HG03354 (cell line): ENCODE measurements at regions not wholly inside any gene's neighbourhood (a gene's known extent, or its start where the extent isn't known, plus 50 kb on each side); places are given as distances from the start of the nearest gene placed in this dataset.

Source experiments
- ATAC-seq: cut with Tn5 transposase; IDR thresholded peaks from one replicate; pipeline ENCODE4 v1.9.1; 2021; ENCODE audit warnings: mild to moderate bottlenecking; ENCODE audit not compliant: unreplicated experiment, poor library complexity, severe bottlenecking

DNA sequence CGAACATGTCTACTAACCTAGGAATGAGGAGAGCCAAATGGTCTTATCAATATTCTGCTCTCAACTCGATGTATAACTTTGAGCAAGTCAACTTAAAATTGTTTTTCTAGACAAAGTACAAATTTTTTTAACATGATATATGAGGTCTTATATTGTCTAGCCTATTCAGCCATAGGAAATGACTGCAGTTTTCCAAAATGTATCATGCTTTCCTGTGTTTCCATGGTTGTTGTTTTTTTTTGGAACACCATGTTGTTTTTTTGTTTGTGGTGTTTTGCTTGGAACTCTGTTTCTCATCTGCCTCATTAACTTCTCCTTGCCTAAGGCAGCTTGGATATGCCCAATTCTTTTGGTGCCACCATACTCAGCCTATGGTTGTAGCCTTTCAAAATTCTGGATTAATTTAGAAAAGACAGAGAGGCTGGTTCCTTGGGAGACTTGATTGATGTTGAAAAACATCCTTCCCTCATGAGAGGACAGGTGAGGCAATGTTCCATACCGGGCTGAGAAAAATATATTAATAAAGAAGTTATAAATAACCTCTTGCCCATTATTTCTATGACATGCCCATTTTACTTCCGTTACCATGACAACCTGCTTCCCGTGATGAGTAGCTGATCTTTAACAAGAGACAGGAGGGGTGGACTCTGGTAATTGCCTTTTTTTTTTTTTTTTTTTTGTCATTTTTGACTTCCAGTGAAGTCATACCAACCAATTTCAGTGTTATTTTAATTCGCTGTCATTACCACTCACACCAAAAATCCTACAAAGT is 687.9 kb upstream of the GRM7 start:
- ATAC-seq, result no peak

DNA sequence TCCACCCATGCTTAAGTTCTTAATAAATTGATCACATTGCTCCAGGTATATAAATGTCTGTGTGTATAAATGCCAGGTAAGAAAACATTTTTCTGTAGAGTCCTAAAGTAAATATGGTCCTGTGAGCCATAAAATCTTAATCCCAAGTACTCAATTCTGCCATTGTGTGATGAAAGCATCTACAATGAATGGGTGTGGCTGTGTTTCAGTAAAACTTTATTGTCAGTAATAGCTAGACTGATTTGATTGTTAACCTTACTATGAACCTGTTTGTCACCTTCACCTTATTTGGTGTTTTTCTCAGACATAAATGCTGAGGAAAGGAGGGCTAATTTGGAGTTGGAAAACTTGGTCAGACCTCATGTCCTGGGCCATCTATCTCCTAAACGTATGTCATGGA is 683.5 kb upstream of the GRM7 start:
- ATAC-seq, result no peak

DNA sequence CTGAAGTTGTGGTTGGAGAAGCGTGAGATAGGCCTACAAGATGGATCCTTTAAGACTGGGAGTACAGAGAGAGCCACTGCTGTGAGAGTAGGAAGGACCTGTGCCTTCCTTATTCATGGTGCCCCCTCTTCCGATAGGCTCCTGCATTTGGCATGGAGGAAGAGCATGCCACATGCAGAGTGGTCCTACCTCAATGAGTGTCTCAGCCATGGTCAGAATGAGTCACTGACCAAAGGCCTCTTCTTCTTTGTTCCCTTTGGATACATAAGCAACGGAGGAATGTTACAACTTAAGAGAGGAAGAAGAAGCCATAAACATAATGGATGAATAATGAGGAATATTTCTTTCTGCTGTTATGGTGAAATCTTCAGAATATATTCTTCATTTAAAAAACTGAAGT is 681.2 kb upstream of the GRM7 start:
- no peak for ATAC-seq

DNA sequence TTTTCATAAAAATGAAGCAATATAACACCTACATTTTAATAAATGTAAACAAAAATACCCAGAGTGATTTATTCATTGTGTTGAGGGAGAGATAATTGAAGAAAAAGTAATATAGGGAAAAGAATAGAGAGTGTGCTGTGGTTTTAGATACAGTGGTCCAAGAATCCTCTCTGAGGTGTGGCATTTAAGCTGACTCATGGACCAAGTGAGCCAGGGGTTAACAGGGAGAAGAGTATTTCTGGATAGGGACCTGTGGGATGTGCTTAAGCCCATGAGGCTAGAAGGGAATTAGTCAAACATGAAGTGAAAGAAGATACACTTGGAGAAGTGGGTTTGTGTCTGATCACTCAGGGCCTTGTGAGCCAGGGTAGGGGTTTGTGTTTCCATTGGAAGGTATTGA is 680.7 kb upstream of the GRM7 start:
- no peak for ATAC-seq

DNA sequence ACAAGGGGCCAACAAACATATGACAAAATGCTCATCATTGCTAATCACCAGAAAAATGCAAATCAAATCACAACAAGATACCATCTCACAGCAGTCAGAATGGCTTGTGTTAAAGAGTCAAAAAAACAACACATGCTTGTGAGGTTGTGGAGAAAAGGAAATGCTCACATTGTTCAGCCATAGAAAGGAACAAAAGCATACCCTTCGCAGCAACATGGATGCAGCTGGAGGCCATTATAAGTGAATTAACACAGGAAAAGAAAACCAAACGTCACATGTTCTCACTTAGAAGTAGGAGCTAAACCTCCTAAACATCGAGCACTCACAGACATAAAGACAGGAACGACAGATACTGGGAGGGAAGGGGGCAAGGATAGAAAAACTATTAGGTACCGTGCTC is 678.4 kb upstream of the GRM7 start:
- no peak for ATAC-seq

DNA sequence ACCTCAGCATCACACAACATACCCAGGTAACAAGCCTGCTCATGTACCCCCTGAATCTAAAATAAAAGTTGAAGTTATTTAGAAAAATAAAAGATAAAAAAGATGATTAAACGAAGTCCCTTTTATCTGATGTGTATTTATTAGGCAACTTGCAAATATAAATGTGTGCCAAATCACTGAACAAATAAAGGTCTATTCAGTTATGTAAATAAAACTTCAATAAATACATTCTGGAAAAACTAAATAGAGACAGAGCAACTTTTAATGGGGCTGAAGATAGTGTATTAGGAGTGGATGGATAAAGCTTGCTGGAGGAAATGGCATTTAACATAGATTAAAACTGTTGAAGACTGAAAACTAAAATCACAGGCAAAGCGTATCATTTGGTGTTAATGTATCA is 678.0 kb upstream of the GRM7 start:
- ATAC-seq, result no peak

DNA sequence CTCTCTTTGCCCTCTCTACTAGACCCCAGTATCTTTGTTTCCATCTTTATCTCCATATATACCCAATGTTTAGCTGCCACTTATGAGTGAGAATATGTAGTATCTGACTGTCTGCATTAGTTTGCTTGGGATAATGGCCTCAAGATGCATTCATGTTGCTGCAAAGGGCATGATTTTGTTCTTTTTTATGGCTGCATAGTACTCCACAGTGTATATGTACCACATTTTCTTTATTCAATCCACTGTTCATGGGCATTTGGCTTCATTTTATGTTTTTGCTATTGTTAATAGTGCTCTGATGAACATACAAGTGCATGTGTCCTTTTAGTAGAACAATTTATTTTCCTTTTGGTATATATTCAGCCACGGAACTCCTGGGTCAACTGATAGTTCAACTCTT is 671.5 kb upstream of the GRM7 start:
- no peak for ATAC-seq

DNA sequence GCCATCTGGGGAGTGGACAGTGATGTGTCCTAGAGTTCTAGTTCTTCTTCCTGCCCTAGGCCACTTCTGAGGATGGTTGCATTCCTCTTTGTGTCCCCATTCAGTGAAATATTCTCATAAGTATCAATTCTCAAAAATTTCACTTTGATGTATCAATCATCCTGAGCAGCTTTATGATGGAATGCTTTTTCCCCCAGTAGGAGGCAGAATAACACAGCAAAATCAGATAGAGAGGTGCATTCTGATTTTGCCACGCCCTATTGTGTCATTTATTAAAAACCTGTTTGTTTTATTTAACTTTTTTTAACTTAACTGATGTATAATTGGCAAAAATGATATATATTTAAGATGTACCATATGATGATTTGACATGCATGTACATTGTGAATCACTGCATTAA is 656.0 kb upstream of the GRM7 start:
- peak; percentile 49 for ATAC-seq

DNA sequence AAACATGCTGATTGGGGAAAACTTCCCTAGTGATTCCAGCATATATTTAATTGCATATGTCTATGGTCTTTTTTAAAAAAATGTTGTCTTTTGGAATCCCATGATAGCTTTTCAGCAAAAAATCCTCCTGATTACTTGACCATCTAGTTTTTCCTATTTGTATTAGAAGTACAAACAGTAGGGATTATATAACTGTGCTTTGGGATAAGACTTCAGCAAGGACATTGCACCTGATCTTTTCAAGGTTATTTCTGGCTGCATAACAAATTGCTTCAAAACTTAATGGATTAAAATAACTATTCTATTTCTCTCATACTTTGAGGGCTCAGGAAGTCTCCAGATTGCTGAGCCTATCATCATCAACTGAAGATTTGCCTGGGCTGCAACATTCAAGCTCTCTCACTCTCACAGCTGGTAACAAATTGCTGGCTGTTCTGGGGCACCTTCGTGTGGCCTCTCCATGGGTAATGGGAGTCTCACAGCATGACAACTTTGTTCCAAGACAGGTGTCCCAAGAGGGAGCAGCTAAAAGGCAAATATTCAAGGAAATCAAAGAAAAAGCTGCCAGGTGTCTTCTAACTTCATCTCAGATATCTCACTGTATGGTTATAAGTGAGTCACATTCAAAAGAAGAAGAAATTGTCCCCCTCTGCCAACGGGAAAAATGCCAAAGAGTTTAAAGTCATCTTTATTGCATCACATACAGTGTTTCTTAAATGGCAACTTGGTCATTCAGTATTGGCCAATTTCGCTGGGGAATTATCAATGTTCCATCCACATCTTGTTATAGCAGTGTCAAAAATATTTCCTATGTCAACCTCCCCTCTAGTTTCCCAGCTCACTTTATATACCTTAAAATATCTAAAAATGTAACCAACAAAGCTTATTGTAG is 644.5 kb upstream of the GRM7 start:
- no peak for ATAC-seq

DNA sequence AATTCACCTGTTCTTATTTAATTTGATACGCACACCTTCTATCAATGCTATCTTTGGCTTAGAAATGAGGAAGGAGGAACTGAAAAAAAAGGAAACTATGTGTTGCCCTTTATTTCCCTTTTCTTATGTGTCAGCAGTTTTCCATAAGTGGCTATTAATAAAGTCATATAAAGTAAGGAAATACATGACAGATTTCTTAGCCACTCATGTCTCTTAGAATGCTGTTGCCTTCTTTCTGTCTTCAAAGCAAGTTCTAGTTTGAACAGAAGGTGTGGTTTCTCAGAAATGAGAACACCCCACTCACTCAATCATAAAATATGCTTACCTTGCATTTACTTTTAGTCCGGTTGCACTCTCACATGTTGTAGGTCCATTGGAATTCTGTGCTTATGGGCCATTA is 640.5 kb upstream of the GRM7 start:
- ATAC-seq, result no peak

DNA sequence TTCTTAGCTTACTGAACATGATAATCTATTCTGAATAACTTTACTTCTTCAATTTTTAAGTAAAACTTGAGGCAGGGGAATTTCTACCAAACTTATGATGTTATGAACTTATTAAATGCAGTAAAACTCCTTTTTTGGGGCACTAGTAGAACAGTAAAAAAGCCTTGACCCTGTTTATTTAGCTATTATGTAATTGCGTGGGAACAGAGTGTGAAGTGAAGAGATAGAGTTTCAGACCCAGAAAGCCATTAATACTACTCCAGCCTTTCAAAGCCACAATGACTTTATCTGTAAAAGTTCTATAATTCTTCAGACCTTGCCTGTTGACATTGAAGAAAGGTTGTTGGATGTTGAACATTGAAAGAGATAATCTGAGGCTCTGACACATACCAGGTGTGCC is 638.8 kb upstream of the GRM7 start:
- ATAC-seq, result no peak

DNA sequence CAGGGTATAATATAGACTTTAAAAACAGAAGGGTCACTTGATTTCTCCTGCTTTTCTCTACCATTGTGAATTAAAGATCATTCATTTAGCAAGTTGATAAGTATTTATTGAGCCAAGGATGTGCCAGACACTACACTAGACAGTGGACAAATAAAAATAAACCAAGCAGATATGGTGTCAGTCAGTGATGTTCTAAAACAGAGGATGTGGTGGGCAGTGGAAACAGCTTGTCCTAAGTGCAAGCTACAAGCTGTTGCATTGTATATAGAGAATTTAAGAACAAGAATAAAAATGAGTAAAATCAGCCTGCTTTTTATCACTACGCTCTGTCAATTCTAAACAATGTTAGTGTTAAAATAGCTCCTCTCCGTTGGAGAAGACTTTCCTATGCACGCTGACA is 637.3 kb upstream of the GRM7 start:
- no peak for ATAC-seq

DNA sequence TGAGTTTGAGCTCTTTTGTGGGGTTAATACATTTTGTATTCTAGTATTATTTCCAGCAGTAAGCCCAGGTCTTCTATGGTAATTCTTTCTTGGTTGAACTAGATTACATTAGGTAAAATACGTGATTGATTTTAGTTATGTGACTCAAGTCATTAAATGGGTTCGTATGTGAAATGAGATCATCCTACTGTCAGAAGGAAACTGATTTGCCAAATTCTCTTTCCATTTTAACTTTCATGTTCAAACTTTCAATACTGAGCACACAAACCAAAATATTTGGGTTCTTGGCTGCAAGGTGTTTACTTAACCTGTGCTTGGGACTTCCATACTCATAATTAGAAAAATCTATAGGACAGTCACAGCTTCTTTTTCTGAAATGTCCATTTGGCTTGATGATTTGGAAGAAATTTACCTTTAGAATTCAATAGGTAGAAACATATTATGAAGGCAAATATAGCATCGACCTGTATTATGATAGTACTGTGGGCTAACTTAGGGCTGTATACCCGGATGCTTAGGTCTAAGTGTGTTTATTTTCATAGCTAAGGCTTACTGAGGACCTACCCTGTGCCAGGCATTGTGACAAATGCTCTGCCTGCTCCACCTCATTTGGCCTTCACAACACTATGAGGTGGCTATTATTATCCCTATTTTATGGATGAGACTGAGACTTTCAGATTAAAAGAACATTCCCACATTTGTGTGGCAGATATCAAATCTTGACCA is 631.8 kb upstream of the GRM7 start:
- ATAC-seq, result no peak

DNA sequence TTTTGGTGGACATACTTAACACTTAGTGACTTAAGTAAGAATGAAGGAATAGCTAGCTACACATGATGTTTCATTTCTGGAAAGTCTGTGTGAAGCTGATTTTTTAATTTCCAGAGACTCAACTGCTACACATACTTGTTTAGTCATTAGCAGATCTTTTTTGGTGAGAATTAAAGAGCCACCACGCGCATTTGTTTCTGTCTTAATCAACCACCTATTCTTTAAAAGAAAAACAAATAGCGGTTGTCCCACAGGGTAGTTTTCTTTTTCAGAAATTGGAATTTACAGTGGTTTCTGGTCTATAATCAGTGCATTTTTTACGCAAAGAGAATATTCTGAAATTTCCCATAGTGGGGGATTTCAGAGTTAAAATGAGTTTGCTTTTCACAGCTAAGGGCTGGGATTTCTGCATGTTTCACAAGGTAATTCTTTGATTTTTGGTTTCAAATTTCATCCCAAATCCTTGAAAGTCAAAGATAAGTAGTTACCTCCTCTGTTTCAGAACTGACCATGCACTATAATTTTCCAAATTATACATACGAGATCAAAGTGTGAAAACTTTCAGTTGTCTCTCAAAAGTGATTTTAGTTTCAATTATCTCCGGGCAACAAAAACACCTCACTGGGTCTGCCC is 631.0 kb upstream of the GRM7 start:
- ATAC-seq, result no peak

DNA sequence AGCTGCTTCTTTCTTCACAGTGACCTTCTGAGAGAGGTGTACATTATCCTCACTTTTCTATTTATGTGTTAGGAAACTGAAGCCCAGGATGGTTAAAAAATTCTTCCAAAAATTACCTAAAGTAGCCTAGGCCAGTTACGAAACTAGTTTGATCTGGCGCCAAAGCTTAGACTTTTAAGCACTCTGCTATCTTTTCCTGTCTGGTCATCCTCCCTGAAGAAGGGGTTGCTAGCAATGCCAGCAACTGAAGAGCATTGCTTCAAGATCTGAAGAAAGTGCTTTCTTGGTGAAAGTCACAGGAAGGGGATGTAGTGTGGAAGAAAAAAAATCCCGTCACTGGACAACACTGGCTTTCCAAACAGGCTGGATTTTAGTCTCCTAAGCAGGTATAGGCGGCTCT is 618.8 kb upstream of the GRM7 start:
- no peak for ATAC-seq

DNA sequence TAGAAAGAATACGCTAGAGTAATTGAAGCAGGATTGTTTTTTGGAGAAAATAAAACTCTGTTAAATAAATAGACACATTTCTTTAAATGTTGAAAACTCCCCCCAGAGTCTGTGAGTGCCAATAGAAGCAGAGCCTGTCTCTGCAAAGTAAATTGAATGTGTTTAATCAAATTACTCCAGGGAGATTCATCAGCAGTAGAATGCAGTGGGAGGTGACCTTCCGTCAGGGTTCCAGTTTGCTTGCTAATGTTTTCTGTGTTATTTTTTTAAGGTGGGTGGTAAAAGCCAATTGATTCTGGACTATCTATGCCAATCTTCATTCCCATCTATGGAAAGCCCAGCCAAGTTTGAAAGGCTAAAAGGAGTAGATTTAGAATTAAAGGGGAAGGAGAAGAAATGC is 612.4 kb upstream of the GRM7 start:
- ATAC-seq, result no peak

DNA sequence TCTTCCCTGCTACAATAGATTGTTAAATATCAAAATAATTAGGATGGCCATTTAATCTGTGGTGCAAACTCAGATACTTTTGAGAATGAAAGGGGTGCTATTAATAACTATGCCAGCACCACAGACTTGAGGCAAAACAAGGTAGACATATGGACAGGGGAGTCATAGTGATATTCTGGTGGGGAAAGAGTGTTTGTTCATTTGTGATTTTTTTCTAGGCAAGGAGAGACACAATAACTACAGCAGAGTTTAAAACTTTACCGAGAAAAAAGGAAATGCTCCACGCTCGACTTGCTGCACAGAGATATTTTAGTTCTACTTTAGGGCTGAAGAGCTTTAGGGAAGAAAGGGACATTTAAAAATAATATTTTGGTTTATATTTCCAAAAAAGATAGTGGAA is 611.2 kb upstream of the GRM7 start:
- peak; percentile 46 for ATAC-seq

DNA sequence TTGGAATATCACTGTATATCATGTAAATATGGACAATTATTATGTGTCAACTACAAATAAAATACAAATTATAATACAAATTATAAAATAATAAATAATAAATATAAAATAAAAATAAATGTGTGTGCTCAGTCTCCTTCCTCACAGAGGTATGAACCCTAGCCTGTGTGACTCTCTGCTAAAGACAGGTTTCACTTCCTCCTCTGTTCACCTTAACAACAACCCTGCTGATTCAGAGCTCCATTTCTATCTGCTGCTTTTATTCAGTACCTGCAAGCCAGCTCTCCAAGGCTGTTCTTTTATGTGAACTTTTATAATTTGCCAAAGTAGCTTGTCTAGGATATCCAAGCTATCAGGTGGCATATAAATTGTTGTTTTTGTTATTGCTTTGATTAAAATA is 610.7 kb upstream of the GRM7 start:
- peak; percentile 97 for ATAC-seq

DNA sequence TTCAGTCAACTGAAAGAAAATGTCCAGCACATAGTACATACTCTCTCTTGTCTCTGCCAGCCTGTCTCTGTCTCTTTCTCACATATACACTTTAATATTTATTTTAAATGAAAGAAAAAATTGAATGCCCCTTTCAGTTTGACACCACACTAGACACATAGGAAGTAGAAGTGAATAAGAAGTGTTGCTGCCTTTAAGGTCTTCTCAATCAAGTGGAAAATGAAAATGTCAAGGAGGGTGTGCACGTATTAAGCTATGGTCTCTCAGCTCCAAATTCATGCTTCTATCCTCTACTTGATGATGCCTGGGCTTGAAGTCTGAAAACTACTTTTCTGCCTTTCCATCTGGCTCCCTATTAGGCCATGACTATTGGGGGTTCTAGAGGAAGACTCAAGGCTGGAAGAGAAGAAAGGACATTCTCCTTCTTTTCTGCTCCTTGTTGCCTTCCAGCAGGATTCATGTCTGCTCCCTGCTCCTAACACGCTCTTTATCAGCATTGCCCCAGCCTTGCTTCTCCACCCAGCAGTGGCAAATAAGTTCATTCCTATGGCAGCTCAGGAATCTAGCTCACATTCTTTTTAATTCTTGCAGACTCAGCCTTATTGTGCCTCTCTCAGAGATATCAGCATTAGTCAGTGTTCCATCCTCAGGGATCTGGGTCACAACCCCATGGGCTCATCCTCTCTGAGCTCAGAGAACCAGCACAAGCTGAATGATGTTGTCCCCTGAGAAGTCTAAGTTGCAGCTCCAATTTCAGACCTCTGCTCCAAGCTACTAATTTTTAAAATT is 609.1 kb upstream of the GRM7 start:
- no peak for ATAC-seq
